HepG2 (cell line): ENCODE measurements at regions not wholly inside any gene's neighbourhood (a gene's known extent, or its start where the extent isn't known, plus 50 kb on each side); places are given as distances from the start of the nearest gene placed in this dataset.
A peak's percentile ranks its signal among the peaks of the same experiment; 100 is the strongest.

Source experiments
- CEBPB ChIP-seq: IDR thresholded peaks from 2 replicates; pipeline ENCODE4 v1.6.1; 2011; ENCODE audit warnings: low read depth, low read length, improper control_type of control experiment, borderline replicate concordance
- CHCHD3 ChIP-seq: sonication (generic); formaldehyde crosslinking; IDR thresholded peaks from 2 replicates; pipeline ENCODE4 v1.8.0; 2022; ENCODE audit warnings: mild to moderate bottlenecking, missing genetic modification reagents, moderate library complexity
- FOXM1 ChIP-seq: sonication (generic); formaldehyde crosslinking; IDR thresholded peaks from 2 replicates; pipeline ENCODE4 v1.5.0; 2020; ENCODE audit warnings: missing genetic modification reagents
- HMG20B ChIP-seq: conservative IDR thresholded peaks from 2 replicates; pipeline ENCODE4 v1.6.1; 2016; ENCODE audit warnings: missing genetic modification reagents, missing compliant biosample characterization
- HOXA5 ChIP-seq: sonication (generic); formaldehyde crosslinking; IDR thresholded peaks from 2 replicates; pipeline ENCODE4 v1.4.0; 2020; ENCODE audit warnings: missing genetic modification reagents
- RORA ChIP-seq: sonication (generic); formaldehyde crosslinking; IDR thresholded peaks from 2 replicates; pipeline ENCODE4 v1.5.0; 2020; ENCODE audit warnings: mild to moderate bottlenecking, missing genetic modification reagents, moderate library complexity
- SMARCE1 ChIP-seq: fragments of 450-650 bp; IDR thresholded peaks from 2 replicates; pipeline ENCODE4 v1.6.1; 2017; ENCODE audit warnings: borderline replicate concordance
- SP5 ChIP-seq: IDR thresholded peaks from 2 replicates; pipeline ENCODE4 v1.6.1; 2016; ENCODE audit warnings: low read depth, borderline replicate concordance
- ZNF441 ChIP-seq: sonication (generic); formaldehyde crosslinking; IDR thresholded peaks from 2 replicates; pipeline ENCODE4 v1.7.0; 2021; ENCODE audit warnings: missing genetic modification reagents, borderline replicate concordance
- ZNF451 ChIP-seq: sonication (generic); formaldehyde crosslinking; IDR thresholded peaks from 2 replicates; pipeline ENCODE4 v1.5.0; 2020; ENCODE audit warnings: mild to moderate bottlenecking, missing genetic modification reagents
- ZNF468 ChIP-seq: sonication (generic); formaldehyde crosslinking; IDR thresholded peaks from 2 replicates; pipeline ENCODE4 v1.8.0; 2022; ENCODE audit warnings: mild to moderate bottlenecking, moderate library complexity, missing genetic modification reagents
- ZNF550 ChIP-seq: sonication (generic); formaldehyde crosslinking; IDR thresholded peaks from 2 replicates; pipeline ENCODE4 v1.4.0; 2020; ENCODE audit warnings: mild to moderate bottlenecking, missing genetic modification reagents, borderline replicate concordance
- ZNF557 ChIP-seq: sonication (generic); formaldehyde crosslinking; IDR thresholded peaks from 2 replicates; pipeline ENCODE4 v1.4.0; 2020; ENCODE audit warnings: missing genetic modification reagents
- ZNF792 ChIP-seq: IDR thresholded peaks from 2 replicates; pipeline ENCODE4 v1.6.1; 2016
- TF ChIP-seq, protein P1 (sequence below): sonication (generic); formaldehyde crosslinking; IDR thresholded peaks from 2 replicates; pipeline ENCODE4 v1.4.0; 2020; ENCODE audit warnings: missing genetic modification reagents, borderline replicate concordance
- TF ChIP-seq, protein P2 (sequence below): sonication (generic); formaldehyde crosslinking; IDR thresholded peaks from 2 replicates; pipeline ENCODE4 v1.4.0; 2020; ENCODE audit warnings: missing genetic modification reagents, borderline replicate concordance
- TF ChIP-seq, protein P3 (sequence below): sonication (generic); formaldehyde crosslinking; conservative IDR thresholded peaks from 2 replicates; pipeline ENCODE4 v1.4.0; 2020; ENCODE audit warnings: missing genetic modification reagents
- TF ChIP-seq, protein P4 (sequence below): sonication (generic); IDR thresholded peaks from 2 replicates; pipeline ENCODE4 v1.6.1; 2016; ENCODE audit warnings: low read depth, borderline replicate concordance
- TF ChIP-seq, protein P5 (sequence below): sonication (generic); formaldehyde crosslinking; IDR thresholded peaks from 2 replicates; pipeline ENCODE4 v1.9.0; 2021; ENCODE audit warnings: missing genetic modification reagents, borderline replicate concordance
- TF ChIP-seq, protein P6 (sequence below): sonication (generic); formaldehyde crosslinking; IDR thresholded peaks from 2 replicates; pipeline ENCODE4 v1.4.0; 2020; ENCODE audit warnings: mild to moderate bottlenecking, missing genetic modification reagents

DNA sequence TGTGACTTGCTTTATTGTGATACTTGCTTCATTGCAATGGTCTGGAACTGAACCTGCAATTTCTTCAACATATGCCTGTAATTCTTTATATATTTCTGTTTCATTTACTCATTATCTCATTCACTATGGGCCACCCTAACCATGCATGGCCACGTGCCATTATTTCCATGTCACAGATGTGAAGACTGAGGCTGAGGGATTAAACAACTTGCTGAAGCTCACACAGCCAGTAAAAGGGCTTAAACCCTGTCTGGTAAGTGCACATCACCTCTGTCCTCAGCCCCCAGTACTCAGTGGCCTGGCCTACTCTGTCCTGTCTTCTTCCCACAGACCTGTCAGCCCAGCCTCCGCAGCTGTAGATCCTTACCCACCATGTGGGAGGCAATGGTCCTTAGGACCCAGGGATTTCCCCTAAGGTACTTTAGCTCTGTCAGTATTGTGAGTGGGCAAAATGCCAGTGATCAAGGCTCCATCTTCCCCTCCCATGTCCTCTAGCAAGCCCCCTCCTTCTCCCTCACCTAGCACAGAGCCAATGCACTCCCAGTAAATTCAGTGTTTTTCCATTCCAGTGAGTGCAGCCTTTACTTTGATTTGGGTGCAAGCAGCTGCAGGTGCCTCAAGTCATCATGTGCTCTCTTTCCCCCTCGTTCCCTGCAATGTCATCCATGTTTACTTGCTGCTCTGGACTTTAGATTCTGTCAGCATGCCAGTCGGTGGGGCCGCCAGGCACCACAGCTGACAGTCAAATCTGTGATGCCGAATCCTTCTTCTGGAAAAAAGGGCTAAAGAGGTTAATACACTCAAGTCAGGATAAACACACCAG lies 228.2 kb upstream of the PROX1 start (continued):
- TF ChIP-seq, protein P1, sequence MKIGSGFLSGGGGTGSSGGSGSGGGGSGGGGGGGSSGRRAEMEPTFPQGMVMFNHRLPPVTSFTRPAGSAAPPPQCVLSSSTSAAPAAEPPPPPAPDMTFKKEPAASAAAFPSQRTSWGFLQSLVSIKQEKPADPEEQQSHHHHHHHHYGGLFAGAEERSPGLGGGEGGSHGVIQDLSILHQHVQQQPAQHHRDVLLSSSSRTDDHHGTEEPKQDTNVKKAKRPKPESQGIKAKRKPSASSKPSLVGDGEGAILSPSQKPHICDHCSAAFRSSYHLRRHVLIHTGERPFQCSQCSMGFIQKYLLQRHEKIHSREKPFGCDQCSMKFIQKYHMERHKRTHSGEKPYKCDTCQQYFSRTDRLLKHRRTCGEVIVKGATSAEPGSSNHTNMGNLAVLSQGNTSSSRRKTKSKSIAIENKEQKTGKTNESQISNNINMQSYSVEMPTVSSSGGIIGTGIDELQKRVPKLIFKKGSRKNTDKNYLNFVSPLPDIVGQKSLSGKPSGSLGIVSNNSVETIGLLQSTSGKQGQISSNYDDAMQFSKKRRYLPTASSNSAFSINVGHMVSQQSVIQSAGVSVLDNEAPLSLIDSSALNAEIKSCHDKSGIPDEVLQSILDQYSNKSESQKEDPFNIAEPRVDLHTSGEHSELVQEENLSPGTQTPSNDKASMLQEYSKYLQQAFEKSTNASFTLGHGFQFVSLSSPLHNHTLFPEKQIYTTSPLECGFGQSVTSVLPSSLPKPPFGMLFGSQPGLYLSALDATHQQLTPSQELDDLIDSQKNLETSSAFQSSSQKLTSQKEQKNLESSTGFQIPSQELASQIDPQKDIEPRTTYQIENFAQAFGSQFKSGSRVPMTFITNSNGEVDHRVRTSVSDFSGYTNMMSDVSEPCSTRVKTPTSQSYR (CRISPR knock-in tag): peak; percentile 56; the same call in 1 of the 2 replicates
- peak; percentile 88 for TF ChIP-seq ZNF441
- TF ChIP-seq HOXA5 (CRISPR knock-in tag): no peak; the same call in none of the 2 replicates
- 0 out of 2 replicates have a peak, but pooled peaks have one; percentile 22 for TF ChIP-seq SP5 (CRISPR knock-in tag)
- TF ChIP-seq CEBPB: no peak
- TF ChIP-seq, protein P2, sequence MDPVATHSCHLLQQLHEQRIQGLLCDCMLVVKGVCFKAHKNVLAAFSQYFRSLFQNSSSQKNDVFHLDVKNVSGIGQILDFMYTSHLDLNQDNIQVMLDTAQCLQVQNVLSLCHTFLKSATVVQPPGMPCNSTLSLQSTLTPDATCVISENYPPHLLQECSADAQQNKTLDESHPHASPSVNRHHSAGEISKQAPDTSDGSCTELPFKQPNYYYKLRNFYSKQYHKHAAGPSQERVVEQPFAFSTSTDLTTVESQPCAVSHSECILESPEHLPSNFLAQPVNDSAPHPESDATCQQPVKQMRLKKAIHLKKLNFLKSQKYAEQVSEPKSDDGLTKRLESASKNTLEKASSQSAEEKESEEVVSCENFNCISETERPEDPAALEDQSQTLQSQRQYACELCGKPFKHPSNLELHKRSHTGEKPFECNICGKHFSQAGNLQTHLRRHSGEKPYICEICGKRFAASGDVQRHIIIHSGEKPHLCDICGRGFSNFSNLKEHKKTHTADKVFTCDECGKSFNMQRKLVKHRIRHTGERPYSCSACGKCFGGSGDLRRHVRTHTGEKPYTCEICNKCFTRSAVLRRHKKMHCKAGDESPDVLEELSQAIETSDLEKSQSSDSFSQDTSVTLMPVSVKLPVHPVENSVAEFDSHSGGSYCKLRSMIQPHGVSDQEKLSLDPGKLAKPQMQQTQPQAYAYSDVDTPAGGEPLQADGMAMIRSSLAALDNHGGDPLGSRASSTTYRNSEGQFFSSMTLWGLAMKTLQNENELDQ (CRISPR knock-in tag): no peak
- no peak for TF ChIP-seq ZNF557 (CRISPR knock-in tag)
- TF ChIP-seq, protein P3, sequence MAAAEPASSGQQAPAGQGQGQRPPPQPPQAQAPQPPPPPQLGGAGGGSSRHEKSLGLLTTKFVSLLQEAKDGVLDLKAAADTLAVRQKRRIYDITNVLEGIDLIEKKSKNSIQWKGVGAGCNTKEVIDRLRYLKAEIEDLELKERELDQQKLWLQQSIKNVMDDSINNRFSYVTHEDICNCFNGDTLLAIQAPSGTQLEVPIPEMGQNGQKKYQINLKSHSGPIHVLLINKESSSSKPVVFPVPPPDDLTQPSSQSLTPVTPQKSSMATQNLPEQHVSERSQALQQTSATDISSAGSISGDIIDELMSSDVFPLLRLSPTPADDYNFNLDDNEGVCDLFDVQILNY (CRISPR knock-in tag): no peak
- TF ChIP-seq, protein P4, sequence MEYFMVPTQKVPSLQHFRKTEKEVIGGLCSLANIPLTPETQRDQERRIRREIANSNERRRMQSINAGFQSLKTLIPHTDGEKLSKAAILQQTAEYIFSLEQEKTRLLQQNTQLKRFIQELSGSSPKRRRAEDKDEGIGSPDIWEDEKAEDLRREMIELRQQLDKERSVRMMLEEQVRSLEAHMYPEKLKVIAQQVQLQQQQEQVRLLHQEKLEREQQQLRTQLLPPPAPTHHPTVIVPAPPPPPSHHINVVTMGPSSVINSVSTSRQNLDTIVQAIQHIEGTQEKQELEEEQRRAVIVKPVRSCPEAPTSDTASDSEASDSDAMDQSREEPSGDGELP: peak; percentile 97
- no peak for TF ChIP-seq ZNF451 (CRISPR knock-in tag)
- 0 out of 2 replicates have a peak, but pooled peaks have one; percentile 49 for TF ChIP-seq HMG20B
- TF ChIP-seq, protein P5, sequence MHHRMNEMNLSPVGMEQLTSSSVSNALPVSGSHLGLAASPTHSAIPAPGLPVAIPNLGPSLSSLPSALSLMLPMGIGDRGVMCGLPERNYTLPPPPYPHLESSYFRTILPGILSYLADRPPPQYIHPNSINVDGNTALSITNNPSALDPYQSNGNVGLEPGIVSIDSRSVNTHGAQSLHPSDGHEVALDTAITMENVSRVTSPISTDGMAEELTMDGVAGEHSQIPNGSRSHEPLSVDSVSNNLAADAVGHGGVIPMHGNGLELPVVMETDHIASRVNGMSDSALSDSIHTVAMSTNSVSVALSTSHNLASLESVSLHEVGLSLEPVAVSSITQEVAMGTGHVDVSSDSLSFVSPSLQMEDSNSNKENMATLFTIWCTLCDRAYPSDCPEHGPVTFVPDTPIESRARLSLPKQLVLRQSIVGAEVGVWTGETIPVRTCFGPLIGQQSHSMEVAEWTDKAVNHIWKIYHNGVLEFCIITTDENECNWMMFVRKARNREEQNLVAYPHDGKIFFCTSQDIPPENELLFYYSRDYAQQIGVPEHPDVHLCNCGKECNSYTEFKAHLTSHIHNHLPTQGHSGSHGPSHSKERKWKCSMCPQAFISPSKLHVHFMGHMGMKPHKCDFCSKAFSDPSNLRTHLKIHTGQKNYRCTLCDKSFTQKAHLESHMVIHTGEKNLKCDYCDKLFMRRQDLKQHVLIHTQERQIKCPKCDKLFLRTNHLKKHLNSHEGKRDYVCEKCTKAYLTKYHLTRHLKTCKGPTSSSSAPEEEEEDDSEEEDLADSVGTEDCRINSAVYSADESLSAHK (CRISPR knock-in tag): no peak
- TF ChIP-seq CHCHD3: no peak
- no peak for TF ChIP-seq RORA (CRISPR knock-in tag)
- no peak for TF ChIP-seq SMARCE1
- TF ChIP-seq, protein P6, sequence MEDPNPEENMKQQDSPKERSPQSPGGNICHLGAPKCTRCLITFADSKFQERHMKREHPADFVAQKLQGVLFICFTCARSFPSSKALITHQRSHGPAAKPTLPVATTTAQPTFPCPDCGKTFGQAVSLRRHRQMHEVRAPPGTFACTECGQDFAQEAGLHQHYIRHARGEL (CRISPR knock-in tag): 0 out of 2 replicates have a peak, but pooled peaks have one; percentile 44
- no peak for TF ChIP-seq FOXM1
- no peak for TF ChIP-seq ZNF468 (CRISPR knock-in tag)
- TF ChIP-seq ZNF550 (CRISPR knock-in tag): no peak
- peak; percentile 69 for TF ChIP-seq ZNF792
